SK-N-SH treated with all-trans-retinoic acid at 6 μM for 48 hours (cell line): ENCODE measurements at regions not wholly inside any gene's neighbourhood (a gene's known extent, or its start where the extent isn't known, plus 50 kb on each side); places are given as distances from the start of the nearest gene placed in this dataset.

ENCODE experiments used
- ATAC-seq: fragments of 200-7000 bp; cut with Tn5 transposase; 3 replicates; pipeline ENCODE4 v1.9.1; 2020; ENCODE audit warnings: mild to moderate bottlenecking, moderate library complexity
- ARNTL ChIP-seq: fragments of 450-650 bp; formaldehyde crosslinking; IDR thresholded peaks from 2 replicates; pipeline ENCODE4 v1.5.0; 2020; ENCODE audit warnings: low read depth, mild to moderate bottlenecking, moderate library complexity, borderline replicate concordance
- BACH2 ChIP-seq: fragments of 250-450 bp; sonication (Bioruptor Pico); IDR thresholded peaks from 2 replicates; pipeline ENCODE4 v1.9.0; 2021; ENCODE audit warnings: mild to moderate bottlenecking, borderline replicate concordance
- CSDC2 ChIP-seq: fragments of 250-450 bp; sonication (Bioruptor Pico); IDR thresholded peaks from 2 replicates; pipeline ENCODE4 v1.5.0; 2020; ENCODE audit warnings: mild to moderate bottlenecking, moderate library complexity
- ESRRG ChIP-seq: fragments of 250-450 bp; sonication (Bioruptor Pico); IDR thresholded peaks from 2 replicates; pipeline ENCODE4 v1.6.1; 2021; ENCODE audit warnings: mild to moderate bottlenecking
- GLIS3 ChIP-seq: fragments of 250-450 bp; sonication (Bioruptor Pico); IDR thresholded peaks from 2 replicates; pipeline ENCODE4 v1.5.0; 2020; ENCODE audit warnings: mild to moderate bottlenecking, moderate library complexity
- ISL1 ChIP-seq: fragments of 250-450 bp; sonication (Bioruptor Pico); IDR thresholded peaks from 2 replicates; pipeline ENCODE4 v2.1.2; 2022; ENCODE audit warnings: mild to moderate bottlenecking, moderate library complexity
- OSR1 ChIP-seq: fragments of 250-450 bp; sonication (Bioruptor Pico); IDR thresholded peaks from 2 replicates; pipeline ENCODE4 v1.8.0; 2022; ENCODE audit warnings: moderate library complexity, mild to moderate bottlenecking, inconsistent platforms
- POU6F1 ChIP-seq: fragments of 250-450 bp; sonication (Bioruptor Pico); IDR thresholded peaks from 2 replicates; pipeline ENCODE4 v1.8.0; 2021; ENCODE audit warnings: low read depth, mild to moderate bottlenecking, moderate library complexity, borderline replicate concordance
- PPARA ChIP-seq: fragments of 250-450 bp; sonication (Bioruptor Pico); IDR thresholded peaks from 2 replicates; pipeline ENCODE4 v1.5.0; 2020; ENCODE audit warnings: mild to moderate bottlenecking, borderline replicate concordance
- RARB ChIP-seq: fragments of 250-450 bp; sonication (Bioruptor Pico); IDR thresholded peaks from 2 replicates; pipeline ENCODE4 v1.8.0; 2021; ENCODE audit warnings: mild to moderate bottlenecking, moderate library complexity
- SNAI2 ChIP-seq: fragments of 250-450 bp; sonication (Bioruptor Pico); IDR thresholded peaks from 2 replicates; pipeline ENCODE4 v1.5.0; 2020; ENCODE audit warnings: mild to moderate bottlenecking, moderate library complexity
- TCF4 ChIP-seq: fragments of 250-450 bp; sonication (Bioruptor Pico); IDR thresholded peaks from 2 replicates; pipeline ENCODE4 v1.8.0; 2021; ENCODE audit warnings: mild to moderate bottlenecking, moderate library complexity, borderline replicate concordance
- TOX ChIP-seq: fragments of 250-450 bp; sonication (Bioruptor Pico); IDR thresholded peaks from 2 replicates; pipeline ENCODE4 v1.8.0; 2021; ENCODE audit warnings: mild to moderate bottlenecking, moderate library complexity, borderline replicate concordance
- ZC3H10 ChIP-seq: fragments of 250-450 bp; sonication (Bioruptor Pico); IDR thresholded peaks from 2 replicates; pipeline ENCODE4 v1.5.1; 2021; ENCODE audit warnings: mild to moderate bottlenecking, moderate library complexity
- ZFP3 ChIP-seq: fragments of 250-450 bp; sonication (Bioruptor Pico); IDR thresholded peaks from 2 replicates; pipeline ENCODE4 v1.5.0; 2020; ENCODE audit warnings: mild to moderate bottlenecking, moderate library complexity
- ZFP30 ChIP-seq: fragments of 450-650 bp; formaldehyde crosslinking; IDR thresholded peaks from 2 replicates; pipeline ENCODE4 v1.5.0; 2022; ENCODE audit warnings: mild to moderate bottlenecking, moderate library complexity
- ZNF565 ChIP-seq: fragments of 450-650 bp; formaldehyde crosslinking; conservative IDR thresholded peaks from 2 replicates; pipeline ENCODE4 v1.5.0; 2020; ENCODE audit warnings: low read depth, mild to moderate bottlenecking, moderate library complexity
- ZNF70 ChIP-seq: fragments of 450-650 bp; formaldehyde crosslinking; IDR thresholded peaks from 2 replicates; pipeline ENCODE4 v1.5.0; 2020; ENCODE audit warnings: mild to moderate bottlenecking, moderate library complexity
- ZNF8 ChIP-seq: fragments of 450-650 bp; formaldehyde crosslinking; IDR thresholded peaks from 2 replicates; pipeline ENCODE4 v1.5.0; 2020; ENCODE audit warnings: mild to moderate bottlenecking, moderate library complexity
- TF ChIP-seq, protein P1 (sequence below): fragments of 250-450 bp; sonication (Bioruptor Pico); IDR thresholded peaks from 2 replicates; pipeline ENCODE4 v1.8.0; 2020; ENCODE audit warnings: mild to moderate bottlenecking, moderate library complexity, borderline replicate concordance
- TF ChIP-seq, protein P2 (sequence below): fragments of 250-450 bp; sonication (Bioruptor Pico); IDR thresholded peaks from 2 replicates; pipeline ENCODE4 v1.5.1; 2021; ENCODE audit warnings: mild to moderate bottlenecking, moderate library complexity
- TF ChIP-seq, protein P3 (sequence below): fragments of 250-450 bp; sonication (Bioruptor Pico); IDR thresholded peaks from 2 replicates; pipeline ENCODE4 v1.5.1; 2020; ENCODE audit warnings: low read depth, mild to moderate bottlenecking, moderate library complexity

DNA sequence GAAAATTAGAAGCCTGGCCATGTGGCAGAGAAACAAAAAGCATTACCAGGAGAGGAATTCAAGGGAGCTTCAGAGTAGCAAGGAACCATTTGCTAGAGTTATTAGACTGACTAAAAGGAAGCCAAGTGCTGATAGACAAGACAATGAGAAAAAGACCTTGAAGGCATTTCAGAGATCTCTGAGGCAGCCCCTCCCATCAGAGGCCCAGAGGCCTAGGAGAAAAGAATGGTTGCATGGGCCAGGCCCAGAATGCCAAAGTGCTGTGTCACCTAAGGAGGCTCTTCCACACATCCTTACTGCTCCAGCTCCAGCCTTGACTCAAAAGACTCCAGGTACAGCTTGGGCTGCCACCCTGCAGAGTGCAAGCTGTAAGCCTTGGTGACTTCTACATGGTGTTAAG, 61.8 kb upstream of the POU2AF2 start (continued):
- TF ChIP-seq, protein P1, sequence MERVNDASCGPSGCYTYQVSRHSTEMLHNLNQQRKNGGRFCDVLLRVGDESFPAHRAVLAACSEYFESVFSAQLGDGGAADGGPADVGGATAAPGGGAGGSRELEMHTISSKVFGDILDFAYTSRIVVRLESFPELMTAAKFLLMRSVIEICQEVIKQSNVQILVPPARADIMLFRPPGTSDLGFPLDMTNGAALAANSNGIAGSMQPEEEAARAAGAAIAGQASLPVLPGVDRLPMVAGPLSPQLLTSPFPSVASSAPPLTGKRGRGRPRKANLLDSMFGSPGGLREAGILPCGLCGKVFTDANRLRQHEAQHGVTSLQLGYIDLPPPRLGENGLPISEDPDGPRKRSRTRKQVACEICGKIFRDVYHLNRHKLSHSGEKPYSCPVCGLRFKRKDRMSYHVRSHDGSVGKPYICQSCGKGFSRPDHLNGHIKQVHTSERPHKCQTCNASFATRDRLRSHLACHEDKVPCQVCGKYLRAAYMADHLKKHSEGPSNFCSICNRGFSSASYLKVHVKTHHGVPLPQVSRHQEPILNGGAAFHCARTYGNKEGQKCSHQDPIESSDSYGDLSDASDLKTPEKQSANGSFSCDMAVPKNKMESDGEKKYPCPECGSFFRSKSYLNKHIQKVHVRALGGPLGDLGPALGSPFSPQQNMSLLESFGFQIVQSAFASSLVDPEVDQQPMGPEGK (CRISPR knock-in tag) = no peak
- TF ChIP-seq ZFP30 (CRISPR knock-in tag) = no peak
- TF ChIP-seq ZFP3 (CRISPR knock-in tag) = no peak
- TF ChIP-seq ZNF565 = no peak
- no peak for TF ChIP-seq CSDC2 (CRISPR knock-in tag)
- TF ChIP-seq TOX = no peak
- TF ChIP-seq RARB (CRISPR knock-in tag) = no peak

DNA sequence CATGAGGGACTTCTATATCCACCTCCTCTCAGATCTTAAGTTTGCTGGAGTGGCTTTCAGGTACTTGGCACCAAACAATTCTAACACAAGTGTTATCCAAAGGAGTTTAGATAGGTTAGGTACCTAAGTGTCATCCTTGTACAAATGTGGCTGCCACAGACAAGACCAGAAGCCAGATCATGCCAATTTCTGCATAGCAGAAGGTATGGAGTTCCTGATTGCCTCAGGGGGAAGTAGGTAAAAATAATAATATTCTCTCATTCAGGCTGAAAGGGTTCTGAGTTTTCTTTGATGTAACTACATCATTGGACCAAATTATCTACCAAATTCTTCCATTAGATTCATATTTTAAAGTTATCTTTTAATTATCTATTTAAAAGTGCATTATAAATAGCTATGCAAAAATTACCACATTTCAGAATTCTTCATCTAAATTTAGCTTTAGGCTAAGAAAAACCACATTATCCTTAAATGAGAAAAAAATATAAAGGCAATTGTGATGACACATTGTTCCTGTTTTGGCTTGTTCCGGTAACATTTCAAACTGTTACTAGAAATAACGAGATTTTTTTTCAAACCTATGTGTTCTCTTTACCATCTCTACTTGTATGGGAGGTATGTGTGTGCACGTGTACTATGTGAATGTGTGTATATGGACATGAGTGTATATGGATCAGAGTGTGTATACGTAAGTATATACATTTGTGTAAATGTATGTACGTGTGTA, 66.2 kb upstream of the POU2AF2 start:
- no peak for ATAC-seq
- TF ChIP-seq ZC3H10 (no peak), ZNF8 (CRISPR knock-in tag) (no peak), PPARA (no peak), OSR1 (no peak), POU6F1 (CRISPR knock-in tag) (no peak), TCF4 (no peak), ZNF565 (no peak), ARNTL (CRISPR knock-in tag) (no peak)

DNA sequence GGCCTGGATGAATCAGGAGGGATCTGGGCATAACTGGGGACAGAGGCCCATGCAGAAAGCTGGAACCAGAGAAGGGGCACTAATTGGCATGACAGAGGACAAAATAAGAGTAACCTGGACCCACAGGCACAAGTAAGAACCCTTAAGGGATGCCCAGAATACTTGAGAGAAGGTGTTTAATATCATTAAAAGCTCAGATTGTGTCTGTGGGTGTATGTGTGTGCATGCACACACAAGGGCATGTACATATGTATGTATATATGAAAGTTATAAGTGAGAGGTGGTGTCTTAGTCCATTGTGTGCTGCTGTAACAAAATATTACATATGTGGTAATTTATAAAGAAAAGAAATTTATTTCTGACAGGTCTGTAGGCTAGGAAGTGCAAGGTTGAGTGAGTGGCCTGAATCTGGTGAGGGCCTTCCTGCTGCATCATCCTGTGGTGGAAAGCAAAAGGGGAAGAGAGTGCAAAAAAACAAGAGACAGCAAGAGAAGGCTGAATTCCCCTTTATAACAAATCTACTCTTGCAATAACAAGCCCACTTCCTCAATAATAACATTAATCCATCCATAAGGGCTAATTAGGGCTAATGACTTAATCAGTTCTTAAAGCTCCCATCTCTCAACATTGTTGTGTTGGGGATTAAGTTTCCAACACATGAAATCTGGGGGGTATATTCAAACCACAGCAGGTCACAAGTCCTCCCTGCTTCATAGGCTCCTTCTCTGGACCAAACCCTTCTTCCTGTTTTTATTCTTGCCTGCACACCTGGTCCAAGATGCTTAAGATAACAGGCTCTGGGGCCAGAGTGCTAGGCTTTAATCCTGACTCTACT, 68.3 kb upstream of the POU2AF2 start:
- no peak for ATAC-seq
- no peak for TF ChIP-seq TCF4

DNA sequence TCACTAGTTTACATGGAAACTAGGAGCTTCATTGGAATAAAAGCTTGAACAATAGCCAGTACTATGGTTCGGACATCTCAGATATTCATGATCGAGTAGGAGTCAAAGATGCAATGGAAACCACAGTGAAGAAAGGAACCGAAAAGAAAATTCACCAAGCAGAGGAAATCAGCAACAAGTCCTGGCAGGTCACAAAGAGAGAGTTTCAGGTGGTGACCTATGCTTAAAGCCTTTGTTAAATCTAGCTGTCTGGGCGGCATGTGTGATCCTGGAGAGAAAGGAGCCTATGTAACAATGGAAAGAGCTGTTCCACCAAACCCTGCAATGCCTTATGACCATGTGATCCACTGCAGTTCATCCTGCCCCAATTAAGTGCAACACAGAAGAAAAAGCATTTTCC, 68.9 kb upstream of the POU2AF2 start:
- no peak for TF ChIP-seq PPARA
- no peak for TF ChIP-seq ARNTL (CRISPR knock-in tag)
- no peak for TF ChIP-seq GLIS3 (CRISPR knock-in tag)
- no peak for TF ChIP-seq SNAI2 (CRISPR knock-in tag)
- no peak for TF ChIP-seq POU6F1 (CRISPR knock-in tag)
- TF ChIP-seq, protein P1 (CRISPR knock-in tag) = no peak
- no peak for TF ChIP-seq BACH2 (CRISPR knock-in tag)
- no peak for TF ChIP-seq CSDC2 (CRISPR knock-in tag)
- TF ChIP-seq TOX = no peak
- ATAC-seq = no peak

- no peak for ATAC-seq
- TF ChIP-seq ARNTL (CRISPR knock-in tag) = no peak
- TF ChIP-seq ESRRG (CRISPR knock-in tag) = no peak
- no peak for TF ChIP-seq ZNF70 (CRISPR knock-in tag)
- TF ChIP-seq, protein P2, sequence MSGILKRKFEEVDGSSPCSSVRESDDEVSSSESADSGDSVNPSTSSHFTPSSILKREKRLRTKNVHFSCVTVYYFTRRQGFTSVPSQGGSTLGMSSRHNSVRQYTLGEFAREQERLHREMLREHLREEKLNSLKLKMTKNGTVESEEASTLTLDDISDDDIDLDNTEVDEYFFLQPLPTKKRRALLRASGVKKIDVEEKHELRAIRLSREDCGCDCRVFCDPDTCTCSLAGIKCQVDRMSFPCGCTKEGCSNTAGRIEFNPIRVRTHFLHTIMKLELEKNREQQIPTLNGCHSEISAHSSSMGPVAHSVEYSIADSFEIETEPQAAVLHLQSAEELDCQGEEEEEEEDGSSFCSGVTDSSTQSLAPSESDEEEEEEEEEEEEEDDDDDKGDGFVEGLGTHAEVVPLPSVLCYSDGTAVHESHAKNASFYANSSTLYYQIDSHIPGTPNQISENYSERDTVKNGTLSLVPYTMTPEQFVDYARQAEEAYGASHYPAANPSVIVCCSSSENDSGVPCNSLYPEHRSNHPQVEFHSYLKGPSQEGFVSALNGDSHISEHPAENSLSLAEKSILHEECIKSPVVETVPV (CRISPR knock-in tag) = no peak
- no peak for TF ChIP-seq ISL1 (CRISPR knock-in tag)
- TF ChIP-seq, protein P3, sequence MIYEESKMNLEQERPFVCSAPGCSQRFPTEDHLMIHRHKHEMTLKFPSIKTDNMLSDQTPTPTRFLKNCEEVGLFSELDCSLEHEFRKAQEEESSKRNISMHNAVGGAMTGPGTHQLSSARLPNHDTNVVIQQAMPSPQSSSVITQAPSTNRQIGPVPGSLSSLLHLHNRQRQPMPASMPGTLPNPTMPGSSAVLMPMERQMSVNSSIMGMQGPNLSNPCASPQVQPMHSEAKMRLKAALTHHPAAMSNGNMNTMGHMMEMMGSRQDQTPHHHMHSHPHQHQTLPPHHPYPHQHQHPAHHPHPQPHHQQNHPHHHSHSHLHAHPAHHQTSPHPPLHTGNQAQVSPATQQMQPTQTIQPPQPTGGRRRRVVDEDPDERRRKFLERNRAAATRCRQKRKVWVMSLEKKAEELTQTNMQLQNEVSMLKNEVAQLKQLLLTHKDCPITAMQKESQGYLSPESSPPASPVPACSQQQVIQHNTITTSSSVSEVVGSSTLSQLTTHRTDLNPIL = no peak
- TF ChIP-seq CSDC2 (CRISPR knock-in tag) = no peak
- no peak for TF ChIP-seq OSR1
- no peak for TF ChIP-seq ZNF565
- TF ChIP-seq ZNF8 (CRISPR knock-in tag) = no peak
- TF ChIP-seq TOX = no peak
- TF ChIP-seq ZC3H10 = no peak
- no peak for TF ChIP-seq GLIS3 (CRISPR knock-in tag)
Measured at GRCh38 chr11:111173221-111173620, 72.3 kb upstream of the POU2AF2 start.
